ENCODE measurements at regions not wholly inside any gene's neighbourhood (a gene's known extent, or its start where the extent isn't known, plus 50 kb on each side); places are given as distances from the start of the nearest gene placed in this dataset.

DNA sequence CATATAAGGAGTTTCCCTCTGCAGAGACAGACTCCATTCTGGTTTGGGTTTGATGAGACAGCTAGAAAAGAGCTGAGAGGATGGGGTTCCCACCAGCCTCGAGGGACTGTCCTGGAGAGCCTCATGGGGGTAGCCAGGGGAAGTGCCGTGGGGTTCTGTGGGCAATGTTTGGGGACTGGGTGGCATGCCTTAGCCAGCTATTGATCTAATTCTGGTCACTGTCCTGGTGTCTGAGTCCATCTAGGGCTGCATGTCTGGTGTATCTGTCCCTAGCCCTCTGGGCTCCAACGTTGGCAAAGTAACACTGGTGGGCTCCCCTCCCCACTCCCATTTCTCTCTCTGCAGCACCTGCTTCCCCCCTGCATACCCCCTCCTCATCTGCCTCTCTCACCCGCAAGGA, 135.4 kb downstream of the SMIM20 start:
- TF ChIP-seq CTCF (IDR thresholded peaks at IDR 0.05) (no peak), POLR2A (IDR thresholded peaks at IDR 0.05) (no peak), EP300 (IDR thresholded peaks at IDR 0.05) (no peak)
